ENCODE measurements at regions not wholly inside any gene's neighbourhood (a gene's known extent, or its start where the extent isn't known, plus 50 kb on each side); places are given as distances from the start of the nearest gene placed in this dataset.

DNA sequence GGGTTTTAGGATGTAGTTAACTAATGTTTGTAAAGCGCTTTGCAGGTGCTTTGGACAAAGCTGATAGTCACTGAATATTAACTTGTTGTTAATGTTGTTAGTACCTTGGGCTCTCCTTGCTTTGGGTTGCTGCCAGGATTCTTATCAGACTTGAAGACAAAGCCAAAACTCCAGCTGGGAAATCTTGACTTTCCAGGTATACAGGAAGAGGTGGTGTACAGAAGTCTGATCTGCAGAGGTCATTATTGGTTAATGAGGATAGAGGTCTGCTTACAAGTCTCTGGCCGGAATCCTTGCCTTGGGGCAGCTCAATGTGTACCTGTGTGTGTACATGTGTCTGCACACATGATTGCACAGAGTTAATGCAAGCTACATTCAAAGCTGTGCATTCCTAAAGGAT lies 96.0 kb upstream of the POU3F1 start:
- Mint-ChIP-seq H3K27me3 (ENCODE audit: insufficient read depth, low read depth, poor library complexity) (peaks cover 13% of the 10 kb centered on the region), H3K27ac (no peak overlapping the region), H3K4me3 (no peak overlapping the region), H3K4me1 (peaks cover 35% of the 10 kb centered on the region), H3K36me3 (ENCODE audit: low read depth) (peaks cover 20% of the 10 kb centered on the region), H3K9me3 (peaks cover 27% of the 10 kb centered on the region)
- TF ChIP-seq EZH2phosphoT487 (IDR thresholded peaks at IDR 0.05; ENCODE audit: unreplicated experiment) (no peak), JUNB (IDR thresholded peaks at IDR 0.05; ENCODE audit: unreplicated experiment) (no peak), ZNF331 (CRISPR knock-in tag; IDR thresholded peaks at IDR 0.05; ENCODE audit: low read depth) (no peak), CREB1 (CRISPR knock-in tag; IDR thresholded peaks at IDR 0.05; ENCODE audit: low read depth) (no peak), ZNF114 (CRISPR knock-in tag; IDR thresholded peaks at IDR 0.05) (no peak), POLR2AphosphoS5 (IDR thresholded peaks at IDR 0.05; ENCODE audit: low read depth) (no peak), CTCF (conservative IDR thresholded peaks at IDR 0.05; ENCODE audit: low read depth in 2 of 2) (no peak), STAT1 (IDR thresholded peaks at IDR 0.05; ENCODE audit: unreplicated experiment) (no peak), NANOG (IDR thresholded peaks at IDR 0.05; ENCODE audit: borderline replicate concordance) (no peak), EZH2 (IDR thresholded peaks at IDR 0.05; ENCODE audit: low read depth, unreplicated experiment) (no peak)
- TF ChIP-seq, protein P1, sequence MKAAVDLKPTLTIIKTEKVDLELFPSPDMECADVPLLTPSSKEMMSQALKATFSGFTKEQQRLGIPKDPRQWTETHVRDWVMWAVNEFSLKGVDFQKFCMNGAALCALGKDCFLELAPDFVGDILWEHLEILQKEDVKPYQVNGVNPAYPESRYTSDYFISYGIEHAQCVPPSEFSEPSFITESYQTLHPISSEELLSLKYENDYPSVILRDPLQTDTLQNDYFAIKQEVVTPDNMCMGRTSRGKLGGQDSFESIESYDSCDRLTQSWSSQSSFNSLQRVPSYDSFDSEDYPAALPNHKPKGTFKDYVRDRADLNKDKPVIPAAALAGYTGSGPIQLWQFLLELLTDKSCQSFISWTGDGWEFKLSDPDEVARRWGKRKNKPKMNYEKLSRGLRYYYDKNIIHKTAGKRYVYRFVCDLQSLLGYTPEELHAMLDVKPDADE (IDR thresholded peaks at IDR 0.05) = no peak
- TF ChIP-seq, protein P2, sequence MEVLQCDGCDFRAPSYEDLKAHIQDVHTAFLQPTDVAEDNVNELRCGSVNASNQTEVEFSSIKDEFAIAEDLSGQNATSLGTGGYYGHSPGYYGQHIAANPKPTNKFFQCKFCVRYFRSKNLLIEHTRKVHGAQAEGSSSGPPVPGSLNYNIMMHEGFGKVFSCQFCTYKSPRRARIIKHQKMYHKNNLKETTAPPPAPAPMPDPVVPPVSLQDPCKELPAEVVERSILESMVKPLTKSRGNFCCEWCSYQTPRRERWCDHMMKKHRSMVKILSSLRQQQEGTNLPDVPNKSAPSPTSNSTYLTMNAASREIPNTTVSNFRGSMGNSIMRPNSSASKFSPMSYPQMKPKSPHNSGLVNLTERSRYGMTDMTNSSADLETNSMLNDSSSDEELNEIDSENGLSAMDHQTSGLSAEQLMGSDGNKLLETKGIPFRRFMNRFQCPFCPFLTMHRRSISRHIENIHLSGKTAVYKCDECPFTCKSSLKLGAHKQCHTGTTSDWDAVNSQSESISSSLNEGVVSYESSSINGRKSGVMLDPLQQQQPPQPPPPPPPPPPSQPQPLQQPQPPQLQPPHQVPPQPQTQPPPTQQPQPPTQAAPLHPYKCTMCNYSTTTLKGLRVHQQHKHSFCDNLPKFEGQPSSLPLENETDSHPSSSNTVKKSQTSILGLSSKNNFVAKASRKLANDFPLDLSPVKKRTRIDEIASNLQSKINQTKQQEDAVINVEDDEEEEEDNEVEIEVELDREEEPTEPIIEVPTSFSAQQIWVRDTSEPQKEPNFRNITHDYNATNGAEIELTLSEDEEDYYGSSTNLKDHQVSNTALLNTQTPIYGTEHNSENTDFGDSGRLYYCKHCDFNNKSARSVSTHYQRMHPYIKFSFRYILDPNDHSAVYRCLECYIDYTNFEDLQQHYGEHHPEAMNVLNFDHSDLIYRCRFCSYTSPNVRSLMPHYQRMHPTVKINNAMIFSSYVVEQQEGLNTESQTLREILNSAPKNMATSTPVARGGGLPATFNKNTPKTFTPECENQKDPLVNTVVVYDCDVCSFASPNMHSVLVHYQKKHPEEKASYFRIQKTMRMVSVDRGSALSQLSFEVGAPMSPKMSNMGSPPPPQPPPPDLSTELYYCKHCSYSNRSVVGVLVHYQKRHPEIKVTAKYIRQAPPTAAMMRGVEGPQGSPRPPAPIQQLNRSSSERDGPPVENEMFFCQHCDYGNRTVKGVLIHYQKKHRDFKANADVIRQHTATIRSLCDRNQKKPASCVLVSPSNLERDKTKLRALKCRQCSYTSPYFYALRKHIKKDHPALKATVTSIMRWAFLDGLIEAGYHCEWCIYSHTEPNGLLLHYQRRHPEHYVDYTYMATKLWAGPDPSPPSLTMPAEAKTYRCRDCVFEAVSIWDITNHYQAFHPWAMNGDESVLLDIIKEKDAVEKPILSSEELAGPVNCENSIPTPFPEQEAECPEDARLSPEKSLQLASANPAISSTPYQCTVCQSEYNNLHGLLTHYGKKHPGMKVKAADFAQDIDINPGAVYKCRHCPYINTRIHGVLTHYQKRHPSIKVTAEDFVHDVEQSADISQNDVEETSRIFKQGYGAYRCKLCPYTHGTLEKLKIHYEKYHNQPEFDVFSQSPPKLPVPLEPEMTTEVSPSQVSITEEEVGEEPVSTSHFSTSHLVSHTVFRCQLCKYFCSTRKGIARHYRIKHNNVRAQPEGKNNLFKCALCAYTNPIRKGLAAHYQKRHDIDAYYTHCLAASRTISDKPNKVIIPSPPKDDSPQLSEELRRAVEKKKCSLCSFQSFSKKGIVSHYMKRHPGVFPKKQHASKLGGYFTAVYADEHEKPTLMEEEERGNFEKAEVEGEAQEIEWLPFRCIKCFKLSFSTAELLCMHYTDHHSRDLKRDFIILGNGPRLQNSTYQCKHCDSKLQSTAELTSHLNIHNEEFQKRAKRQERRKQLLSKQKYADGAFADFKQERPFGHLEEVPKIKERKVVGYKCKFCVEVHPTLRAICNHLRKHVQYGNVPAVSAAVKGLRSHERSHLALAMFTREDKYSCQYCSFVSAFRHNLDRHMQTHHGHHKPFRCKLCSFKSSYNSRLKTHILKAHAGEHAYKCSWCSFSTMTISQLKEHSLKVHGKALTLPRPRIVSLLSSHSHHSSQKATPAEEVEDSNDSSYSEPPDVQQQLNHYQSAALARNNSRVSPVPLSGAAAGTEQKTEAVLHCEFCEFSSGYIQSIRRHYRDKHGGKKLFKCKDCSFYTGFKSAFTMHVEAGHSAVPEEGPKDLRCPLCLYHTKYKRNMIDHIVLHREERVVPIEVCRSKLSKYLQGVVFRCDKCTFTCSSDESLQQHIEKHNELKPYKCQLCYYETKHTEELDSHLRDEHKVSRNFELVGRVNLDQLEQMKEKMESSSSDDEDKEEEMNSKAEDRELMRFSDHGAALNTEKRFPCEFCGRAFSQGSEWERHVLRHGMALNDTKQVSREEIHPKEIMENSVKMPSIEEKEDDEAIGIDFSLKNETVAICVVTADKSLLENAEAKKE (CRISPR knock-in tag; IDR thresholded peaks at IDR 0.05) = no peak
- TF ChIP-seq, protein P3, sequence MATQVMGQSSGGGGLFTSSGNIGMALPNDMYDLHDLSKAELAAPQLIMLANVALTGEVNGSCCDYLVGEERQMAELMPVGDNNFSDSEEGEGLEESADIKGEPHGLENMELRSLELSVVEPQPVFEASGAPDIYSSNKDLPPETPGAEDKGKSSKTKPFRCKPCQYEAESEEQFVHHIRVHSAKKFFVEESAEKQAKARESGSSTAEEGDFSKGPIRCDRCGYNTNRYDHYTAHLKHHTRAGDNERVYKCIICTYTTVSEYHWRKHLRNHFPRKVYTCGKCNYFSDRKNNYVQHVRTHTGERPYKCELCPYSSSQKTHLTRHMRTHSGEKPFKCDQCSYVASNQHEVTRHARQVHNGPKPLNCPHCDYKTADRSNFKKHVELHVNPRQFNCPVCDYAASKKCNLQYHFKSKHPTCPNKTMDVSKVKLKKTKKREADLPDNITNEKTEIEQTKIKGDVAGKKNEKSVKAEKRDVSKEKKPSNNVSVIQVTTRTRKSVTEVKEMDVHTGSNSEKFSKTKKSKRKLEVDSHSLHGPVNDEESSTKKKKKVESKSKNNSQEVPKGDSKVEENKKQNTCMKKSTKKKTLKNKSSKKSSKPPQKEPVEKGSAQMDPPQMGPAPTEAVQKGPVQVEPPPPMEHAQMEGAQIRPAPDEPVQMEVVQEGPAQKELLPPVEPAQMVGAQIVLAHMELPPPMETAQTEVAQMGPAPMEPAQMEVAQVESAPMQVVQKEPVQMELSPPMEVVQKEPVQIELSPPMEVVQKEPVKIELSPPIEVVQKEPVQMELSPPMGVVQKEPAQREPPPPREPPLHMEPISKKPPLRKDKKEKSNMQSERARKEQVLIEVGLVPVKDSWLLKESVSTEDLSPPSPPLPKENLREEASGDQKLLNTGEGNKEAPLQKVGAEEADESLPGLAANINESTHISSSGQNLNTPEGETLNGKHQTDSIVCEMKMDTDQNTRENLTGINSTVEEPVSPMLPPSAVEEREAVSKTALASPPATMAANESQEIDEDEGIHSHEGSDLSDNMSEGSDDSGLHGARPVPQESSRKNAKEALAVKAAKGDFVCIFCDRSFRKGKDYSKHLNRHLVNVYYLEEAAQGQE (IDR thresholded peaks at IDR 0.05; ENCODE audit: unreplicated experiment) = no peak
- peaks cover 4% of the 10 kb centered on the region; the same call in 1 of the 2 replicates for H3K27me3 ChIP-seq (ENCODE audit: insufficient read depth)
- H3K9me2 ChIP-seq (ENCODE audit: insufficient read depth) = peaks cover 12% of the 10 kb centered on the region; the same call in 1 of the 2 replicates
- H3K4me3 ChIP-seq = no peak overlapping the region
- no peaks in the 10 kb centered on the region for H3K79me2 ChIP-seq (replicated peaks; ENCODE audit: insufficient read depth)
- H3K36me3 ChIP-seq (ENCODE audit: insufficient read depth) = no peaks in the 10 kb centered on the region
- ATAC-seq (no peak), DNase-seq (ENCODE audit: low spot score) (no peak)
- no peak overlapping the region for H3K27ac ChIP-seq (ENCODE audit: low read depth)
- H3K4me2 ChIP-seq = no peak overlapping the region
- no peaks in the 10 kb centered on the region for H3F3A ChIP-seq (replicated peaks; ENCODE audit: low read depth)
- H3K4me1 ChIP-seq (ENCODE audit: insufficient read depth) = peaks cover 34% of the 10 kb centered on the region
- H2AFZ ChIP-seq = no peak overlapping the region
- H4K20me1 ChIP-seq (replicated peaks; ENCODE audit: insufficient read depth) = no peaks in the 10 kb centered on the region

Data from GM23338 (cell line).